G401 (cell line): ENCODE measurements at regions not wholly inside any gene's neighbourhood (a gene's known extent, or its start where the extent isn't known, plus 50 kb on each side); places are given as distances from the start of the nearest gene placed in this dataset.
"Not testable (repeated sequence)": the region's sequence is repeated elsewhere in the genome, so short reads cannot be mapped to it uniquely, and the experiment has no call there.

ENCODE experiments used
- DNase-seq: peaks from one replicate; pipeline ENCODE4 v3.0.0-alpha.2; 2015; ENCODE audit warnings: low spot score
- in situ Hi-C: cut with HindIII; loops from 2 replicates; pipeline ENCODE4 v1.10.0; 2016; ENCODE audit warnings: low sequenced_read_pairs, mixed read lengths

- in situ Hi-C loops = no loop called here
- no peak for DNase-seq
Observed at GRCh38 chr2:89829828-89830227, 1138.4 kb downstream of the RPIA start.

GRCh38 chr2:89830341-89831218 is 1139.1 kb downstream of the RPIA start:
- DNase-seq, in situ Hi-C loops: not testable (repeated sequence)

GRCh38 chr2:89831641-89832498 is 1140.4 kb downstream of the RPIA start:
- in situ Hi-C loops = no loop called here
- DNase-seq = no peak

- in situ Hi-C loops = no loop called here
- DNase-seq = no peak
Observed at GRCh38 chr2:89833116-89833779, 1141.8 kb downstream of the RPIA start.

- DNase-seq = no peak
- in situ Hi-C loops = no loop called here
Observed at GRCh38 chr2:89833780-89834117, 1142.3 kb downstream of the RPIA start.

- no peak for DNase-seq
- in situ Hi-C loops = no loop called here
Observed at GRCh38 chr2:89834306-89834705, 1142.8 kb downstream of the RPIA start.

GRCh38 chr2:89836326-89836725 is 1144.9 kb downstream of the RPIA start:
- DNase-seq, in situ Hi-C loops: not testable (repeated sequence)

- no peak for DNase-seq
Observed at GRCh38 chr2:89837962-89838625, 1146.6 kb downstream of the RPIA start.

GRCh38 chr2:89840175-89840574 is 1148.7 kb downstream of the RPIA start:
- in situ Hi-C loops, DNase-seq: not testable (repeated sequence)

More at GRCh38 chr2:89837962-89838625, 1146.6 kb downstream of the RPIA start:
- in situ Hi-C loops = no loop called here

- in situ Hi-C loops, DNase-seq: not testable (repeated sequence)
Observed at GRCh38 chr2:89840781-89841475, 1149.5 kb downstream of the RPIA start.

- in situ Hi-C loops = no loop called here
Observed at GRCh38 chr2:89841476-89841840, 1150.0 kb downstream of the RPIA start.

GRCh38 chr2:89842180-89842908 is 1150.9 kb downstream of the RPIA start:
- in situ Hi-C loops = no loop called here
- no peak for DNase-seq

More at GRCh38 chr2:89841476-89841840, 1150.0 kb downstream of the RPIA start:
- DNase-seq = no peak

- in situ Hi-C loops = no loop called here
- DNase-seq = no peak
Observed at GRCh38 chr2:89844221-89844943, 1152.9 kb downstream of the RPIA start.

- in situ Hi-C loops = no loop called here
- DNase-seq = no peak
Observed at GRCh38 chr2:89845532-89845931, 1154.1 kb downstream of the RPIA start.

GRCh38 chr2:89848114-89848513 is 1156.6 kb downstream of the RPIA start:
- in situ Hi-C loops = no loop called here
- no peak for DNase-seq

- DNase-seq = no peak
- in situ Hi-C loops = no loop called here
Observed at GRCh38 chr2:89848763-89849368, 1157.4 kb downstream of the RPIA start.

- in situ Hi-C loops = no loop called here
- DNase-seq = no peak
Observed at GRCh38 chr2:89849731-89850130, 1158.3 kb downstream of the RPIA start.
